Left renal cortex interstitium (tissue), 4 donors: ENCODE measurements at regions not wholly inside any gene's neighbourhood (a gene's known extent, or its start where the extent isn't known, plus 50 kb on each side); places are given as distances from the start of the nearest gene placed in this dataset.

Source experiments
- DNase-seq, 4 donors: peaks; one replicate each; pipeline ENCODE4 v3.0.0-alpha.2; 2013; ENCODE audit warnings: low read depth in 4 of 4, low spot score in 2 of 4, missing footprints in 1 of 4

DNA sequence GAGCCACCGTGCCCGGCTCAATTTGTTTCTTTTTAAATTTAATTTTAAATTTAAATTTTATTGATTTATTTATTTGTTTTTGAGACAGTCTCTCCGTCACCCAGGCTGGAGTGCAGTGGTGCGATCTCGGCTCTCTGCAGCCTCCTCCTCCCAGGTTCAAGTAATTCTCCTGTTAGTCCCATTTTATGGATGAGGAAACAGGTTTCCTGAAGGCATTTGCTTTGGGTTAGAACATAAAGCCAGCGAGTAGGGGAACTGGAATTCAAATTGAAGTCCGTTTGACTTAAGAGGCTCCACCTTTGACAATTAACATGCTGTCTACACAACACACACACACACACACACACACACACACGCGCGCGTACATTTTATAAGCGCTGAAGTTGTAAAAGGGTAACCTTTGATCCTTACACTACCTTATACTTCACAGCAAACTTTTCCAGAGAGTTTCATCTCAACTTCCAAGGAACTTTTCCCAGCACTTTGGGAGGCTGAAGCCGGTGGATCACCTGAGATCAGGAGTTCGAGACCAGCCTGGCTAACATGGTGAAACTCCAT lies 232.0 kb downstream of the BCAS1 start:
- DNase-seq = no peak

DNA sequence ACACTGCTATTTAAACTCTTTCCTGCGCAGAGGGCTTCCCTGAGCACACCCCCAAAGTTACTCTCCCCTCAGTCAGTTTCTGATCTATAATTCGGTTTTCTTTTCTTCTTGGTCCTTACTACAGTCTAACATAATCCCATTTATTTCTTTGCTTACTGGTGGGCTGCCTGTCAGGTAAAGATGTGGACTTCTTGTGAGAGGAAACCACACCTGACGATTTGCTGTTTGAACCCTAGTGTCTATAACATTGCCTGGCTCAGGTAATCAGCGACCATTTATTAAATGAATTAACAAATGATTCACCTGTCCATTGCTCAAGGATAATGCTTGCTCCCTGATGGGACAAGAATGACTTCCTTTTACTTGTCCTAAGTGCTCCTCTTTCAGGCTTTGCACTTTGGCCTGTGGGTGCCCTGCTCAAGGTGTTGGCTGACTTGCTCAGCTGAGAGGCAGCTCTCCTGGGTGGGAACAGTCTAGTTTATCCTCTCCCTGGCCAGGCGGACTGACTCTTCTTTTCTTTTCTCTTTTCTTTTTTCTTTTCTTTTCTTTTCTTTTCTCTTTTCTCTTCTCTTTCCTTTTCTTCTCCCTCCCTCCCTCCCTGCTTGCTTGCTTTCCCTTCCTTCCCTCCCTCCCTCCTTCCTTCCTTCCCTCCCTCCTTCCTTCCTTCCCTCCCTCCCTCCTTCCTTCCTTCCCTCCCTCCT lies 233.1 kb downstream of the BCAS1 start:
- no peak for DNase-seq

DNA sequence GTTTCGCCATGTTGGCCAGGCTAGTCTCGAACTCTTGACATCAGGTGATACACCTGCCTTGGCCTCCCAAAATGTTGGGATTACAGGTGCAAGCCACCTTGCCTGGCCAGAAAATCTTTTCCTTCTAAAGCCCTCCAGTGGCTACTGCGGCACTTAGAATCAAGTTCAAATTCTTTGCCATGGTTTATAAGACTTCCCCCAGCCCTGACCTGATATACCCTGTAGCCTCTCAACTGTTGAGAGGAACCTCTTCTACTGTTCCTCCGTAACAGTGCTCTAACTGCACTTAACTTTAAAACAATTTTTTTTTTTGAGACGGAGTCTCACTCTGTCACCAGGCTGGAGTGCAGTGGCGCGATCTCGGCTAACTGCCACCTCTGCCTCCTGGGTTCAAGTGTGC lies 235.6 kb downstream of the BCAS1 start:
- no peak for DNase-seq

DNA sequence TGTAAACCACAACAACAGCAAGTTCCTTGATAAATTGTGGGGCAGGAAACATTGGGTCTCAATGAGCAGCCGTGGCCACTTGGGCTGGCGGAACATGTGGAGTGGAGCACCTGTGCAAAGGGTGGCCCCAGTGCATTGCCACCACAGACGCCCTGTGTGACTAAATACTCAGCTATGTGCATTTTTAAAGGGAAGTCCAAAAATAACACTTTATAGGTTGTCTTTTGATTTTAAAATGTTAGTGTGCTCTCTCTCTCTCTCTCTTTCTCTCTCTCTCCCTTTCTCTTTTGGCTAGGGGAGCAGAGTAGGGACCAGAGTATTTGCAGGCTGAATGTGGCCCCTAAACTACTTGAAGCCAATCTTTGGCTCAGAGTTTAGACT lies 236.3 kb downstream of the BCAS1 start:
- no peak for DNase-seq

DNA sequence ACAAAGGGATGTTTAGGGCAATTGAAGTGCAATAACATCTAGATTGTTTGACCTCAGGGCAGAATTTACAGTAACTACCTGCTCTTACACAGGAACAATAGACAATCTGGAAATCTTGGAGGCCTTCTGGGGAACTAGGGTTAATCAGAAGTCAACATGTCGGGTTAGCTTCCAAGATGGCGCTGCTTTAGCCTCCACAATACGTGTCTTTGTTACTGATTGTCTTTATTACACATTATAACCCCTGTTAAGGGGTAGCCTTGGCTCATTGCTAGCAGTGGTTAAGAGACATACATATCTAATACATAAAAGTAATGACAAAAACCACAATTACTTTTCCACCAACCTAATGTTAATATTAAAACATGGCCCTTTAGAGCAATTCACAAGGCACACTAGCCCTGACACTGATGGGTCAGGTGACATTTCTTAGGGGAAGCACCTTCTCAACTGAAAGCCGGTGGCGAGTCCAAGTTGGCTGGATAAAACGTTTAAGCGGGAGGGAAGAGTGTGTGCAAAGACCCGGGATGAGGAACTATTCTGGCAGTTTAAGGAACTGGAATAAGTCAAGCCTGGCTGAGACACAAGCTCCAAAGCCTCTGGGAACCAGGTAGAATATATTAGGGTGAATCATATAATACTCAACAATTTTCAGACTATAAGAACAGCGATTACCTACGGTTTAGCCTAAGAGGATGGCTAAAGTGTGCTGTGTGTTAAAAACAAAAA lies 236.9 kb downstream of the BCAS1 start:
- no peak for DNase-seq

DNA sequence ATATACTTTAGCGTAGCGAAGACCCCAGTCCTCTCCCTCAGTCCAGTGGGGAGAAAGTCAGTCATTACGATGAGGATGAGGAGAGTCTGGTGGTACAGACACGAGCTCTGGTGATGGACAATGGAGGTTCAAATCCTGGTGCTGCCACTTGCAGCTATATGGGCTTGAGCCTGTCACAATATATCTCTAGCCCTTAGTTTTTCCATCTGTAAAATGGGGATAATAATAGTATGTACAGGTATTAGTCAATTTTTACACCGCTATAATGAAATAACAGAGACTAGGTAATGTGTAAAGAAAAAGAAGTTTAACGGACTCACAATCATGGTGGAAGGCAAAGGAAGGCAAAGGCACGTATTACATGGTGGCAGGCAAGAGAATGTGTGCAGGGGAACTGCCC lies 237.9 kb downstream of the BCAS1 start:
- no peak for DNase-seq

DNA sequence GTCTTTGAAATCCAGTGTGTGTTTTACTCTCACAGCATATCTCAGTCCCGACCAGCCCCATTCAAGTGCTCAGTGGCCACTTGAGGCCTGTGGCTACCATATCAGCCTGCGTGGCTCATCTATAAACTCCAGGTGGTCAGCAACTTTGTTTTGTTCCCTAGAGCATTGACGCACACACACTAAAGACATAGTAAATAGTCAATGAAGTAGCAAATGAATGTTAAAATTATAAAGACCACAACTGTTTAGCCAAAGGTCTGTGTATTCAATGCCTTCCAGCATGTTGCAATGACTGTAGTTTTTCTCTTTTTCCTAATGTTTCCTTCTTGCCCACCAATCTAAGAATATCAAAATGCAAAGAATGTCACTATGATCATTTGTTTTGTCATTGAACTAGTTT lies 238.2 kb upstream of the ZNF217 start:
- no peak for DNase-seq

DNA sequence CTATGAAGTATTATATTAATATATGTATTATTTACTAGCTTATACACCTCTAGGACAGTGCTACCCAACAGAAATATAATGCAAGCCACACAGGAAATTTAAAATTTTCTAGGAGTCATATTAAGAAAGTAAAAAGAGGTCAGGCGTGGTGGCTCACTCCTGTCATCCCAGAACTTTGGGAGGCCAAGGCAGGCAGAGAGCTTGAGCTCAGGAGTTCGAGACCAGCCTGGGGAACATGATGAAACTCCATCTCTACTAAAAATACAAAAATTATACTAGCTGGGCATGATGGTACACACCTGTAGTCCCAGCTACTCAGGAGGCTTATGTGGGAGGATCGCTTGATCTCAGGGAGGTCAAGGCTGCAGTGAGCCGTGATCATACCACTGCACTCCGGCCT lies 237.6 kb upstream of the ZNF217 start:
- DNase-seq = no peak

DNA sequence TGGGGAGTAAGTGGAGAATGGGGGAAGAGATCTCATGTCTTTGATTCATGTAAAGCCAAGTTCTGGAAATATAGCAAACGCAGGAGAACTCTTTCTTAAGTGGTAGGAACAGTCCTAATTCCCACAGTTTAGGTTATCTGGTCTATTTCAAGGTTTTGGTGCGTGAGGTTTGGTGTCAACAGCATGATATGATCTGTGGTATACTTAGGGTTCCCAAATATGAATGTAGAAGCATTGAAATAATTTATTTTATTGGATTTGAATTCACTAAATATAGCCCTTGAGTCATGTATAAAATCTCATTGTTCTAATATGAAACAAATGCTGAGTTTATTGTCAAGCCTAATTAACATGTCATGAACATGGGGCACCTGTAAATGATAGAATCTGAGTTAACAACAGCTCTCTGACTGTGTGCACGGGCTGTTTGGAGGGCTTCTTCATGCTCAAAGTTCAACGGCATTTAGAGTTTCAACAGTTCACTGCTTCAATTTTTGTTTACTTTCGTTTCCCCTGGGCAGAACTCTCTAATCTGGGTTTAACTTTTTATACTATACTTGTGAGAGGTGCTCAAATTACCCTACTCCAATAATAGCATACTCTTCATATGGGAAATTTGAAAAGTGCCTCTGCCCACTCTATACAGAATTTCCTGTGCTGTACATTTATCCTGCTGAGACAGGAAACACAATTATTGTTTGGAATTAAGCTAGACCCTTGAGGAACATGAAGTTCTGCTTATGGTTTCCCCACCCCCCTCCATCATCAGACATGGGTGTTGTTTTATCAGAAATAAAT lies 236.3 kb upstream of the ZNF217 start:
- DNase-seq = peak in 2 of 4 donors; percentile 19 to 29

DNA sequence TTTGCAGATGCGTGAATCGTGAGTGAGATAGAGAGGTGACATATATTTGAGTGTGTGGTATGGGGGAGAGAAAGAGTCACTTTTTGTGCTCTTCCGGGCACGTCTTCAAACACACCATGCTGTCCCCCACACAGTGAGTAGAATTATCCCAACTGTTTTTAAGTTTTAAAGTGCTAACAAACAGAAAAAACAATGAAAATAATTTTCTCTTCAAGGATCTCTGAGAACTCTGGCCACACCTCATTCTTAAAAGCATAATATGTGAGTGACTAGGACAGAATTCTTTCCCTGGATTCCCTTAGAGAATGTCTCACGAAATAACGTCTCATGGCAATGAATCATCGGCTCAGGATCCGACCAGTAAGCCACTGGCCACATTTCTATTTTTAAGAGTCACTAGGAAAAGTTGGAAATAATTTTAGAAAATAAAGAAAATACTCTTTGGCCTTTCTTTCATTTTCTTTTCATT lies 235.7 kb upstream of the ZNF217 start:
- peak in 1 of 4 donors; percentile 19 for DNase-seq

DNA sequence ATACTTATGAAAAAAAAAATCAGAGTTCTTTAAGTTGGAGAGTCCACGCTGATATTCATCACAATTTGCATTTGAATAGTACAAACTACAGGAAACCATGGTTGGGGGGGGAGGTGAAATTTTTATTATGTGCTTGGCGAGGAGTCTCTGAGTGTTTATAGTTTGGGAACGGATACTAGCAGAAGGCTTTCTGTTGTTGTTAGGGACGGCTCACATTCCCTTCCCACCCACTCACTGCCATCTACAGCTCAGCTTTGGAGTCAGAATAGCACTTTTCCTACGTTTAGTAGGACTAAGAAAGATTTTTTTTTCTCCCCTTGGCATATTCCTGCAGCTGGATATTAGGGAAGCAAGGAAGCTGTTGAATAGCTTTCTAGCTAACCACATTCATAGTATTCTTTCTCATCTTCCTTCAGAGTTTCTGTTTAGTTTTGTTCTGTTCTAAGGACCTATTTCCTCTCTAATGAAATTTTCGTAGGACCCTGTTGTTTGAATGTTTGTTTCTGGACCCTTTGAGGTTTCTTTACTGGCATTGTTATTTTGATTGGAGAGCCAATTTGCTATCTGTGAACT lies 235.1 kb upstream of the ZNF217 start:
- peak in 2 of 4 donors; percentile 67 to 73 for DNase-seq

DNA sequence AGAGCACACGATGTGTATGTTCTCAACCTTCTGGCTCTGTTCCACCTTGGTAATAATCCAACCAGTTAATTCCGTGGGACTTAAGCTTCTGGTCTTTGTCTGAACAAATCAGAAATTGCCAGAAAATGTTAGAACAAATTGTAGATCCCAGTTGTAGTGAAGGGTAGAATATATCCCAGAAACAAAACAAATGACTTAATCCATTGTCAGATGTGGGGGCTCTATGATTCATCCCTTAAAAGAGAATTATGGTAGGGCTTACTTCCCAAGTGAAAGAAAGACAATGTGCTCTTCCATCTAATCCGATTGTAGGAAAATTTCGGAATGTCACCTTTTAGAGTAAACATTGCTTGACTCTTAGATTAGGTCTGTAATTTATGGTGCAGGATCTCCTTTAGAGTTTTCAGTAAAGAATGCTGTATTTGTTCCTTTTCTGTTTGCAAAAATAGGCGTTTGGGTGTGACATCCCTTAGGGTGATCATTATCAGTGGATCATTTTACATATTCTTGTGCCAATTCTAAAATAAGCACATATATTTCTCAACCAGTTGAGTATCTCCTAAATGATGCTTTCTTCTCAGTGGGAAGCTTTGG lies 234.5 kb upstream of the ZNF217 start:
- peak in 2 of 4 donors; percentile 44 to 70 for DNase-seq

DNA sequence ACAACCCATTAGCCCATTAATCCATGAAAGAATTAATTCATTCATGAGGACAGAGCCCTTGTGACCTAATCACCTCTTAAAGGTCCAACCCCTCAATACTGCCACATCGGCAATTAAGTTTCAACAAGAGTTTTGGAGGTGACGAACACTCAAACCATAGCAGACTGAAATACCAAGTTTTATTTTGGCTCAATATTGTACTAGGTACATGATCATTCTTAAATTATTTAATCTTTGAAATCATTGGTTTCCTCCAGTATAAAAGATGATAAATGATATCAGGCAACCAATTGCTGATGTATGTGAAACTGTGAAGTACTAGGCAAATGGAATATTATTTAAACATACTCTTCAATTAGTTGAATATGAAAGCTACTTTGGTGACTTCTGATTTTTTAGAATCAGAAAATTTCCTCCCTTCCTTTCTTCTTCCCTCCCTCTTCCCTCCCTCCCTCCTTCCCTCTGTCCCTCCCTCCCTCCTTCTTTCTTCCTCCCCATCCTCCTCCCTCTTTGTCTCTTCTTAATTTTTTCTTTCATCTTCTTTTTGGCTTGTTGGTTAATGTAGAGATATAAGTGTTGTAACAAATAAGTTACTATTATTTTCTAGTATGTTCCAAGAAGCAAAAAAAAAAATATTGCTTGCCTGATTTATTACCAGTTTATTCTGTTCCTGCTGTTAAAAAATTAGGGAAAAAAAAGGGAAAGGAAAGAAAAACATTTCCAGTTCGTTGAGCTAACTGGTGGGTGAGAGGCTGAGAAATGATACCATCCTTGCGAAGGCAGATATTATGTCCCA lies 233.9 kb upstream of the ZNF217 start:
- peak in 1 of 4 donors; percentile 23 for DNase-seq

DNA sequence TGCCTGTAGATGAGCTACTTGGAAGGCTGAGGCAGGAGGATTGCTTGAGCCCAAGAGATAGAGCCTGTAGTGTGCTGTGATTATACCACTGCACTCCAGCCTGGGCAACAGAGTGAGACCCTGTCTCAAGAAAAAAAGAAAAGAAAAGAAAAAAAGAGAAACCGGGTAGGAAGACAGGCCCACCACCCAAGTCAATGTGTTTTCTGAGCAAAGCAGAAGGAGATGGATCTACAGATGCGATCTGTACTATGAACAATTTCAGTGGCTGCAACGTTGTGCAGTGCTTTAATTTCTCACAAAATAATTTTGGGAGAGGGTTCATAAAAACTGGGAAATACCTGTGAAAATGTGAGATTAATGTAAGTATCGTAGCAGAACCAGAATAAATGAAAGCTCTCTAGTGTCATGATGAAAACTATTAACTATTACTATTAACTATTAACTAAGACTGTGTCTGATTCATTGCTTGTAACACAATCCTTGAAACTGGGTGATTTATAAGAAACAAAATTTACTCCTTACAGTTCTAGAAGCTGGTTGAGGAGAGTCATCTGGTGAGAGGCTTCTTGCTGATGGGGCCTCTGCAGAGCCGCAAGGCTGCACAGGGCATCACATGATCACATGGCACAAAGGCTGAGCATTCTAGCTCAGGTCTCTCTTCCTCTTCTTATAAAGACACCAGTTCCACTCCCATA lies 233.1 kb upstream of the ZNF217 start:
- peak in 2 of 4 donors; percentile 26 to 27 for DNase-seq

DNA sequence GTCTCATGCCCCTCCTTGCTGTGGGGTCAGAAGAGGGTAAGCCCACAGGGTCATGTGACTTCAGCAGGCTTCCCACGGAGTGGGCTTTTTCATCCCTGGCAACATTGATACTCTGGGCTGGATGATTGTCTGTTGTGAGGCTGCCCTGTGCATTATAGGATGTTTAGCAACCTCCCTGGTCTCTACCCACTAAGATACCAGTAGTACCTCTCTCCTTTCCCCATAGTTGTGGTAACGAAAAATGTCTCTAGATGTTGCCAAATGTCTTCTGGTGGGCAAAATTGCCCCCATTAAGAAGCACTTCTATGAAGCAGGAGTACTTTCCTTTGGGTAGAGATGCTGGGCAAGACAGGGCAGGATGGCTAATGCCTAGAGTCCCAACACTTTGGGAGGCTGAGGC lies 232.5 kb upstream of the ZNF217 start:
- no peak for DNase-seq

DNA sequence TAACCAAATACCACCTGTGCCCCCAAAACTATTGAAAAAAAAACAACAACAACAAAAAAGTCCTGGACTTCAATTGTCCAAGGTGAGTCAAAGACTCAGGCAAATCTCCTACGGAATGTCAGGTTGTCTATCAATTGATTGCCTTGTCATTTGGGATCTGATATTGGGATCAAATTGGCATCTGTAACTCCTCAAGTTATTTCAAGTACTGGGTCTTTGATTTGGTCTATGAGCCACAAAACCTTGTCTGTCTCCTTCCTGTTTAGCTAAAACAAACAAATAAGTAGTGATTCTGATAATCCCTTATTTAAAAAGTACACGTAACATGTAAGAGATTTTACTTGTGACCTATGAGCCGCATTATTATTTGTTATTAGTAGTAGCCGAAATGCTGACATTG lies 231.6 kb upstream of the ZNF217 start:
- DNase-seq = no peak

DNA sequence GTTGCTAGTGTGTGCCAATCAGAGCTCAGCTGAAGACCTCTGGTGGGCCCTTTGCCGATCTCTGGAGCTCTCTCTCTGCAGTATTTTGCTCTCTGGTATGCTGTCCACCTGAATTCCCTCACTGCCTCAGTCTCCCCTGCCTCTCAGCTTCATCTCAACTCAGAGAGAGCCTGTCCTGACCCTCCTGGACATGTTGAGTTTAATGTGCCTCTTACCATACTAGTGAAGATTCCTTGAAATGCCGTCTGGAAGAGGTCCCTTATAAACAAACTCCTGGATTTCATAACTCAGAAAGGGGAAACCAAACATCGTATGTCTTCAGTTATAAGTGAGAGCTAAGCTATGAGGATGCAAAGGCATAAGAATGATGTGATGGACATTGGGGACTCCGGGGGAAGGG lies 231.1 kb upstream of the ZNF217 start:
- no peak for DNase-seq

DNA sequence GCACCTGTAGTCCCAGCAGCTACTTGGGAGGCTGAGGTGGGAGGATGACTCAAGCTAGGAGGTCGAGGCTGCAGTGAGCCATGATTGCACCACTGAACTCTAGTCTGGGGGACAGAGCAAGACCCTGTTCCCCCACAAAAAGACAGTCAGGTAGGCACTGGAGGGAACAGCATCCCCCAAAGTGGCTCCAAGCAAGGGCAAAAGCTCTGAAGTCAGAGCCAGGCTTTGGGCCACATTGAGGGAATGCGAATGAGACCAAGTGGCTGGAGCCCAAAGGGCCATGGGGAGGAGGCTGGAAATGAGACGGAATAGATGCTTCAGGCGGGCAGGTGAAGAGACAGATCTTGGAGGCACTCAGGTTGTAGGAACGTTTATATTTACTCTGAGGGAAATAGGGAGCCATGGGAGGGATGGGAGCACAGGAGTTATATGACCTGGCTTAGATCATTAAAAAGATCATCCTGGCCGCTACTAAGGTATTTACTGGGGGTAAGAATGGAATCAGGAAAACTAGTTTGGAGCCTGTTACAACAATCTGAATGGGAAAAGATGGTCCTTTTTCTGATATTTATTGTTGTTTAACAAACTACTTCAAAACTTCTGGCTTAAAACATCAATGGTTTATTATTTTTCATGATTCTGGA lies 229.6 kb upstream of the ZNF217 start:
- no peak for DNase-seq

DNA sequence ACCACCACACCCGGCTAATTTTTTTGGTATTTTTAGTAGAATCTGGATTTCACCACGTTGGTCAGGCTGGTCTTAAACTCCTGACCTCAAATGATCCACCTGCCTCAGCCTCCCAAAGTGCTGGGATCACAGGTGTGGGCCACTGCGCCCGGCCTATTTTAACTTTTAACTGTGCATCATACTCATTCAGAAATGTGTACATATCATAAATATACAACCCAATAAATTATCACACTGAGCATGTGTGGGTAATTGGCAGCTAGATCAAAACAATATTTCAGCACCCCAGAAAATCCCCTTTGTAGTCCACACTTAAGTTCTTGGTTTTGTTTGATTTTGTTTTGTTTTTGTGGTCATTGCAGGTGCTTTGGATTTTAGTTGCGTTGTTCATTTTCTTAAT lies 228.9 kb upstream of the ZNF217 start:
- no peak for DNase-seq
